NCI-H2029 (cell line): ENCODE measurements at regions not wholly inside any gene's neighbourhood (a gene's known extent, or its start where the extent isn't known, plus 50 kb on each side); places are given as distances from the start of the nearest gene placed in this dataset.

Experiments used
- DNase-seq: peaks from one replicate; lab custom pipeline; 2025; lab: John Stamatoyannopoulos, UW

DNA sequence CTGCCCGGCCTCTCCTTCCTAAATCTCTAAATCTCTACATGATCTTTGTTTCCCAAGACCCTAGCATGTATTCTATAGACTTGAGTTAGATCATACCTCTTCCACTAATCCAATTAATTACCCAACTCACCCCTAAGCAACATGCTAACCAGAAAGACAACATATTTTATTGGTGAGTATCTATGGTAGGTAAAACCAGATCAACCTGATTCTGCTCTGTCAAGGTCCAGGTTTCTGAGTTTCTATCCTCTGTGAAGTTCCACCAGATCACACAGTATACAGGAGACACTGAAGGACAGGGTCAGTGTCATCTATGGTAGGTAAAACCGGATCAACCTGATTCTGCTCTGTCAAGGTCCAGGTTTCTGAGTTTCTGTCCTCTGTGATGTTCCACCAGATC lies 363.2 kb upstream of the MARCKS start:
- no peak for DNase-seq

DNA sequence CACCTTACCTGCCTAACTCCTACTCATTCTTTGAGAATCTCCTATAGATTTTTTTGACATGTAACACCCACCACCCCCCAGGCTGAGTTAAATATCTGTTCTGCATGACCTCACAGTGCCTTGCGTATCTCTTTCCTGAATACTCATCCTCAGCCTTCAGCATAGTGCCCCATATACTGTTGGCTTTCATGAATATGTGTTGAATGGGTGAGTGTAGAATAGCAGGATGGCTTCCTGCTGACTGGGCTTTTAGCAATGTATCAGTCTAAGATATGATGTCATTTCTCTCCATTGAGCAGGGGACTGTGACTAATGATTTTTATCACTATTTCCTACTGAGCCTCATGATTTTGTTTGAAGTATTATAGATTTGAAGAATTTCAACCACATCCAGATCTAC lies 361.6 kb upstream of the MARCKS start:
- DNase-seq = no peak

DNA sequence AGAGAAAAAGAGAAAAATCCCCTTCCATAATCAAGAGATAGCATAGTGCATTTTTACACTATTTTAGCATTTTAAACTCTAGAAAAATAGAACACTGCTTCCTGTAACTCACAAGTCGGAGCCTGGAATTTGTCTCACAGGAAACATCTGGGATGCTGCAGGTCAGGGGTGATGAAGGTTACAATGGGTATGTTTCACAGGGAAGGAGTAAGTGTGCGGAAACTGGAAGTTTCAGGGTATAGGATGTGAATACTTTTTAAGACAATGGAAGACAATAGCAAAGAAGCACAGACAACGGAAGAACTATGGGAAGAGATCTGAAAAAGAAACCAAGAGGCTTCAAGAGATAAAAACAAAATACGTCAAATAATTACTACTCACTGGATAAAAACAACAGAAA lies 361.0 kb upstream of the MARCKS start:
- no peak for DNase-seq

- no peak for DNase-seq
Measured at GRCh38 chr6:113500221-113500620, 356.9 kb upstream of the MARCKS start.

DNA sequence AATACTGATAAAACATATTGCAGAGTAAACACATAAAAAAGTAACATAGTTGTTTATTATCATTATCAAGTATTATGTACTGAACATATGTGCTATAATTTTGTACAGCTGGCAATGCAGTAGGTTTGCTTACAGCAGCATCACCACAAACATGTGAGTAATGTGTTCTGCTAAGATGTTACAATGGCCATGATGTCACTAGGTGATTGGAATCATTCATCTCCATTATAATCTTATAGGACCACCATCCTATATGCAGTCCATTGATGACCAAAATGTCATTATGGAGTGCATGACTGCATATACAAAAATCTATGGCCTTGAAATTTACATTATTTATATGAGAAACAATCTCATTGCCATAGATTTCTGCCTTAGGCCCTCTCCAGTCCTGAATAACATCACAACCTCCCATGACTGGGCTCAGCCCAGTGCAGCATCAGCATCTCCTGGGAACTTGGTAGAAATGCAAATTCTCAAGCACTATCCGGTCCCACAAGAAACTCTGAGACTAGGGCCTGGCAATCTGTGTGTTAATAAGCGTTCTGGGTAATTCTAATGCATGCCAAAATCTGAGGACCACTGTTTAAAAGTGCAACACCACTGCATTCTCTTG lies 352.0 kb upstream of the MARCKS start:
- DNase-seq = no peak

DNA sequence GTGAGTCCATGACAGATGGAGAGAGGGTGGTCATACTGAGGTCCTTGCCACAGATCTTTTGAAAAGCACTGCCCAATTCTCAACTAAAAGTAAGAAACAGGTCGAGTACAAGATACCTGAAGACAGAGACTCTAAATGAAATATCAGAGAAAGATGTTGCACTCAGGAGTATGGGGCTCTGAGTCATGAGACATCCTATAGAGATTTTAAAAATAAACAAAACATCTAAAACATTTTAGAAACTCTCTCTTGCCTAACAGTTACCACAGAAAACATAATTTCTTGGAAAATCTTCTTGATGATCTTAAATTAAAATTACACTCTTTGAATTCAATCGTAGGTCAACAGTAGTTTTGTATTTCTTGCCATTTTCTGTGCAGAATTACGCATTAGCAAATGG lies 348.9 kb upstream of the MARCKS start:
- no peak for DNase-seq

- DNase-seq = no peak
Measured at GRCh38 chr6:113511100-113511499, 346.0 kb upstream of the MARCKS start.

DNA sequence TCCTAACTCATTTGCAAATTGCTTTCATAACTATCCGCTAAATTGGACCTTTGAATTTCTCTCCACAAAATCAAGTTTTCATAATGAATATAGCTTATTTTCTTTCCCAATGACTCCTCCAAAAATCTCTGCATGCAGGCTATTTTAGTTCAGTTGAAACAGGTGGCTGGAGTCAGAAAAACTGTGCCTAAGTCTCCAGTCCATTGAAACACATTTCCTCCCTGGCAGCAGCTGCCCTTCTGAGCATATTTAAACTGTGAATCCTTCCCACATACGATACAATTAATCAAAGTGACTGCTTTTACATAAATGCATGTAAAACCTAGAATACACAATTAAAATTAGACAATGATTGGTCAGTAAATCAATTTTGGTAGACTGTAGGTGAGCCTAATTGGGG lies 344.6 kb upstream of the MARCKS start:
- no peak for DNase-seq

GRCh38 chr6:113513086-113513485 lies 344.1 kb upstream of the MARCKS start:
- DNase-seq = no peak

- DNase-seq = no peak
Measured at GRCh38 chr6:113522376-113522775, 334.8 kb upstream of the MARCKS start.

DNA sequence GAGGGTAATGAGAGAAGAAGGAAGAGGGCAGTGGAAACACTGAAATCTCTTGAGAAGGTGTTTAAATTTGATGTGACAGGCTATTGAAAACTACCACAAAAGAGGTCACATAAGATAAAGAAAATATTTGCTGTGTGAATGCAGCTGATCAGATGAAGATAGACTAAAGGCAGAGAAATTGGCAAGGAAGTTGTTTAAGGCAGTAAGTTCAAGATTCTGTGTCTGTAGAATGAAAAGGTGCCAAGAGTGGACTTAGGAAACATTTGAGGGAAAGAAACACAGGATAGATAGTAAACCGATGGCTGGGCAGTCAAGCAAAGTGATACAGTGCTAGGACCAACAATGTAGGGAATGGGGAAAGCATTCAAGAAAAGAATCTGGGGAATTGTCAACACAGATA lies 332.3 kb upstream of the MARCKS start:
- no peak for DNase-seq

DNA sequence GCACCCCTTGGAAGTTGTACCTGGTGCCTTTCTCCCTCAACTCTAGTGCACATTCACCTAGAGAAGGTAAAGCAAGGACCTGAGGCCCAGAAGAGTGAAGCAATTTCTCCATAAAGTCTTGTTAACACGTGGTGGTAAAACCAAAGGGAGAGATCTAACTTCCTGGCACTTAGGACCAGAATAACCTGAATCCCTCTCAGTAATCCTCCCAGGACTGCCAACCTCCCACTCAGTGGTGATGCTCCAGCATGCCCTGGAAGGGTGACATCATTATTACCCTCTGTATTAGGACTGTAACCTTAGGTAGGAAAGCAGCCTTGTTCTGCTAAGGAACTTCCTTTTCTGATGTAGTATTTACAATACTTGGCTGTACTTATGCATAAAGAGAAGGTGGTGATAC lies 330.6 kb upstream of the MARCKS start:
- no peak for DNase-seq

DNA sequence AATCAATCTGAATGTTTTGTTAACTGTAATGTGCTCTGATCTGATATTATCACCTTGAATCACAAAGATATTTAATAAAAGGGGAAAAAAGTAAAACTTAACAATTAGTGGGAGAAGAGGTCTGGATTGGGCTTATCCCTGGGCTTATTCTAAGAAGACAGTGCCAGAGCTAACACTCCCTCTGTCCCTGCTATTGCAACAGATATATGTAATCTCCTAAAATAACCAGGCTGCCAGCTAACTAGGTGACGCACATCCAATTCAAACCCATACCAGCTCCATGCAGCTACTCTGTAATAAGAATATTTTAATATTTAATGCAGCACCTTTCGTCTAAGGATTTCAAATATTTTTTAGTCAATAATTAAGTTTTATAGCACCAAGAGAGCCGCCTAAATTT lies 330.1 kb upstream of the MARCKS start:
- no peak for DNase-seq

DNA sequence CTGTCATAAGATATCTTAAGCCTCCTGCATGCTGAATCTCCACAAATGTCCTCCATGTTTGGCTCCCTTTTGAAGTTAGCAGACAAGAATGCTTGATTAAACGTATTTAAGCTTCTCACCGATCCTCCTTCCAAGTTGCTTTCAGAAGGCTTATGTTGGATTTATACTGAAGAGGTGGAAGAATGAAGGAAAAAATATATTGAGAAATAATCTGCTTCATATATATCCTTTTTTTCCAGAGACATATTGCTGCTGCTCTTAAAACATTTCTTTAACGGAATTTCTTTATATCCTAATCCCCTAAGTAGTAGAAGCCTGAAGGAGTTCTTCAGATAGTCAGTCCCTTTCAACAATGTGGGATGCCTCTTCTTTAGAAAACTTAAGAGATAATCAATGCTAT lies 329.0 kb upstream of the MARCKS start:
- DNase-seq = no peak

DNA sequence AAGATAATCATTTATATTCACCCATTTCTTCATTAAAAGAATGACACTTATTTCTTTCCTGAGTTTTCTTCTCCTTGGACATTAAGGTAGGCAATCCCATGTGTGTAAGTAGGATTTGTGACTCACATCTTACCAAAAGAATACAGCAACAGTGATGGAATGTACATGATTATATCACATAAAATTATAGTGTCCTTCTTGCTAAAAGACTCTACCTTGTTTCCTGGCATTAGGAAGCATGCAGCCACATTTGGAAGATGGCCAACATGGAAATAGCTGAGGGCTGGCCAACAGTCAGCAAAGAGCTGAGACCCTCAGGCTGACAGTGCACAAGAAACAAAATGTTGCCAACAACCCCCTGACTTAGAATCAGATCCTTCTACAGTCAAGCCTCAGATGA lies 327.9 kb upstream of the MARCKS start:
- no peak for DNase-seq

GRCh38 chr6:113529879-113530278 lies 327.3 kb upstream of the MARCKS start:
- DNase-seq = no peak

GRCh38 chr6:113530769-113531168 lies 326.4 kb upstream of the MARCKS start:
- no peak for DNase-seq

GRCh38 chr6:113539202-113539601 lies 317.9 kb upstream of the MARCKS start:
- DNase-seq = no peak

DNA sequence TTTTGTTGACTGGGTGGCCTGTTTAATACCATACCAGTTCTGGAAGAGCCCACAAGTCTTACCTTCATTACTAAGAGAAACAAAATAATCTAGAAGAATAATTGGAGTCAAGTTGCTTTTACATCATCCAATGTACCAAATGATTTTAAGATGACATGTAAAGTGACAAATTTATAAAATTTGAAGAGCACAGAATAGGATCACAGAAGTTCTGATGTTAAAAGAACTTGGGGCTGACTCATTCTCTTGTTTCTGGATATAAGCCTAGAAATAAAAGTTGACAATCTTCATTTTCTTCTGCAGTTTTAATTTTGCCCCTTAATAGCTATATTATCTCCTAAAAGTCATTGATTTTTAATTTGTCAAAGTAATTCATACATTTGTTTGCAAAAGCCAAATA lies 317.5 kb upstream of the MARCKS start:
- no peak for DNase-seq

DNA sequence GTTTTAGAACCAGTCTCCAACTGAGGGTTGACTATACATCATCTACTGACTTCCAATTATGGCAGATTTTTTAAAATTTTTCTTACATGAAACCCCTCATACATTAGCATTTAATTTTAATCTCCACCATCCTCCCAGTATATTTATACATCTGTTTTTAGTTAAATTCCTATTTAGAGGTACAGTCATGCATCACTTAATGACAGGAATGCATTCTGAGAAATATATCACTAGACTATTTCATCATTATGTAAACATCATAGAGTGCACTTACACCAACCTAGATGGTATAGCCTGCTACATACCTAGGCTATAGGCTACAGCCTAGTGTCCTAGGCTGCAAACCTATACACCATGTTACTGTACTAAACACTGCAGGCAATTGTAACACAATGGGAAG lies 316.7 kb upstream of the MARCKS start:
- DNase-seq = no peak

DNA sequence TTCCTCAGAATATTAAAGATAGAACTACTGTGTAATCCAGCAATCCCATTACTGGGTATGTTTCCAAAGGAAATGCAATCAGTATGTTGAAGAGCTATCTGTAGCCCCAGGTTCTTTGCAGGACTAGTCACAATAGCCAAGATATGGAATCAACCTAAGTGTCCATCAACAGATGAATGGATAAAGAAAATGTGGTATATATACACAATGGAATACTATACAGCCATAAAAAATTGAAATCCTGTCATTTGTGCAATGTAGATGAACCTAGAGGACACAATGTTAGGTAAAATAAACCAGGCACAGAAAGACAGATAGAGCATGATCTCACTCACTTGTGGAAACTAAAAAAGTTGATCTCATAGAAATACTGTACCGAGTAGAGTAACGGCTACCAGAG lies 306.0 kb upstream of the MARCKS start:
- DNase-seq = no peak

GRCh38 chr6:113556775-113557174 lies 300.4 kb upstream of the MARCKS start:
- no peak for DNase-seq

GRCh38 chr6:113558431-113558830 lies 298.7 kb upstream of the MARCKS start:
- no peak for DNase-seq

GRCh38 chr6:113558966-113559365 lies 298.2 kb upstream of the MARCKS start:
- DNase-seq = no peak

DNA sequence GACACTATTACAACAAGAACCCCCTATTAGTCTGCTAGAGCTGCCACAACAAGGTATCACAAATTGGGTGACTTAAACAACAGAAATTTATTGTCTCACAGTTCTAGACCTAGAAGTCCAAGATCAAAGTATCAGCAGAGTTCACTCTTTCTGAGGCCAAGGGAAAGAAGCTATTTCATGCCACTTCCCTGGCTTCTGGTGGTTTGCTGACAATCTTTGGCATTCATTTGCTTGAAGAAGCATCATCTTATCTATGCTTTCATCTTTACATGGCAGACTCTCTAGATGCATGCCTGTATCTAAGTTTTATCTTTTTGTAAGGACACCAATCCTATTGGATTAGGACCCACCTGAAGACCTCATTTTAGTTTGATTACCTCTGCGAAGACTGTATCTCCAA lies 296.8 kb upstream of the MARCKS start:
- no peak for DNase-seq
